Esophagus muscularis mucosa (tissue), 4 donors: ENCODE measurements at regions not wholly inside any gene's neighbourhood (a gene's known extent, or its start where the extent isn't known, plus 50 kb on each side); places are given as distances from the start of the nearest gene placed in this dataset.

Experiments used
- DNase-seq: peaks from one replicate; pipeline ENCODE4 v3.0.0-alpha.2; 2017; ENCODE audit errors: extremely low spot score
- H3K27ac ChIP-seq, 4 donors: fragments of 200-600 bp; sonication (generic); replicated peaks in 1 of 4; 1 replicate in 3 of 4; 2 replicates in 1 of 4; pipeline ENCODE4 v1.5.1; 2016 to 2019; ENCODE audit warnings: mild to moderate bottlenecking in 1 of 4
- H3K27me3 ChIP-seq, 4 donors: fragments of 200-600 bp; sonication (generic); one replicate each; pipeline versions ENCODE4 v1.5.1 to v1.6.0; 2016 to 2019
- H3K36me3 ChIP-seq, 4 donors: fragments of 200-600 bp; sonication (generic); one replicate each; pipeline ENCODE4 v1.5.1; 2016 to 2019
- H3K4me1 ChIP-seq, 4 donors: fragments of 200-600 bp; sonication (generic); one replicate each; pipeline ENCODE4 v1.5.1; 2016 to 2019
- H3K4me3 ChIP-seq, 4 donors: fragments of 200-600 bp; sonication (generic); 1 replicate in 2 of 4; 2 replicates in 2 of 4; pipeline ENCODE4 v1.5.1; 2016 to 2019; ENCODE audit warnings: mild to moderate bottlenecking in 4 of 4, moderate library complexity in 1 of 4
- H3K9me3 ChIP-seq, 4 donors: fragments of 200-600 bp; sonication (generic); 1 replicate in 3 of 4; 2 replicates in 1 of 4; pipeline ENCODE4 v1.5.1; 2016 to 2019
- EP300 ChIP-seq: sonication (generic); formaldehyde crosslinking; IDR thresholded peaks from one replicate; pipeline ENCODE4 v1.6.1; 2017; ENCODE audit warnings: antibody characterized with exemption
- POLR2A ChIP-seq: fragments of 450-650 bp; IDR thresholded peaks from one replicate; pipeline ENCODE4 v1.6.1; 2017; ENCODE audit warnings: antibody characterized with exemption, moderate library complexity, mild to moderate bottlenecking, low read depth
- POLR2AphosphoS5 ChIP-seq, 2 donors: sonication (generic); formaldehyde crosslinking; IDR thresholded peaks; one replicate each; pipeline ENCODE4 v1.6.1; 2017; ENCODE audit warnings: antibody characterized with exemption in 2 of 2
- WGBS: methylation state at CpG from one replicate; pipeline ENCODE4 v1.1.5; 2018; 5-methylcytosine and 5-hydroxymethylcytosine counted together
- intact Hi-C: fragments of 100-400 bp; cut with DNase I; formaldehyde crosslinking; loops from one replicate; pipeline ENCODE4 v1.15.1; 2023
- TF ChIP-seq, protein P1 (sequence below), 3 experiments: fragments of 200-600 bp in 2 of 3; fragments of 450-650 bp in 1 of 3; sonication (generic) in 2 of 3; IDR thresholded peaks; one replicate each; pipeline ENCODE4 v1.5.1; 2017 to 2019; ENCODE audit warnings: antibody characterized with exemption in 3 of 3, mild to moderate bottlenecking in 2 of 3, moderate library complexity in 1 of 3

- DNase-seq: no peak
- Histone ChIP-seq H3K4me3 (no peak overlapping the region), H3K36me3 (no peaks in the 10 kb centered on the region), H3K4me1 (no peaks in the 10 kb centered on the region), H3K27ac (no peak overlapping the region), H3K9me3 (no peaks in the 10 kb centered on the region), H3K27me3 (no peaks in the 10 kb centered on the region)
- intact Hi-C loops: no loop called here
- whole genome bisulfite sequencing: 86% methylated on average over 1 of the region's 1 CpG
- TF ChIP-seq POLR2AphosphoS5 (IDR thresholded peaks at IDR 0.05) (no peak), POLR2A (no peak), EP300 (no peak)
- TF ChIP-seq, protein P1, sequence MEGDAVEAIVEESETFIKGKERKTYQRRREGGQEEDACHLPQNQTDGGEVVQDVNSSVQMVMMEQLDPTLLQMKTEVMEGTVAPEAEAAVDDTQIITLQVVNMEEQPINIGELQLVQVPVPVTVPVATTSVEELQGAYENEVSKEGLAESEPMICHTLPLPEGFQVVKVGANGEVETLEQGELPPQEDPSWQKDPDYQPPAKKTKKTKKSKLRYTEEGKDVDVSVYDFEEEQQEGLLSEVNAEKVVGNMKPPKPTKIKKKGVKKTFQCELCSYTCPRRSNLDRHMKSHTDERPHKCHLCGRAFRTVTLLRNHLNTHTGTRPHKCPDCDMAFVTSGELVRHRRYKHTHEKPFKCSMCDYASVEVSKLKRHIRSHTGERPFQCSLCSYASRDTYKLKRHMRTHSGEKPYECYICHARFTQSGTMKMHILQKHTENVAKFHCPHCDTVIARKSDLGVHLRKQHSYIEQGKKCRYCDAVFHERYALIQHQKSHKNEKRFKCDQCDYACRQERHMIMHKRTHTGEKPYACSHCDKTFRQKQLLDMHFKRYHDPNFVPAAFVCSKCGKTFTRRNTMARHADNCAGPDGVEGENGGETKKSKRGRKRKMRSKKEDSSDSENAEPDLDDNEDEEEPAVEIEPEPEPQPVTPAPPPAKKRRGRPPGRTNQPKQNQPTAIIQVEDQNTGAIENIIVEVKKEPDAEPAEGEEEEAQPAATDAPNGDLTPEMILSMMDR (IDR thresholded peaks at IDR 0.05): no peak
These were observed 319.4 kb upstream of the KCNH7 start for GRCh38 chr2:163157891-163158496.

DNA sequence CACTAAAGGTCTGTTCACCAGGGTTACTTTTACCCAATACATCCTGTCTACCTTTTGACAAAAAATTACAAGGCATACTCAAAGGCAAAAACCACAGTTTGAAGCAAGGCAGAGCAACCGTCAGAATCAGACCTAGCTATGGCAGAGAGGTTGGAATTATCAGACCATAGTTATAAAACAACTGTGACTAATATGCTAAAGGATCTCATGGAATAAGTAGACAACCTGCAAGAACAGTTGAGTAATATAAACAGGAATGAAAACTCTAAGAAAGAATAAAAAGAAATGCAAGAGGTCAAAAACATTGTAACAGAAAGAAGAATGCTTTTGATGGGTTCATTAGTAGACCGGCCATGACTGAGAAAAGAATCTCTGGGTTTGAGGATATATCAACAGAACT is 318.8 kb upstream of the KCNH7 start:
- no peaks in the 10 kb centered on the region for H3K27me3 ChIP-seq
- no peak overlapping the region for H3K4me3 ChIP-seq
- H3K27ac ChIP-seq: no peak overlapping the region
- 88% methylated on average over 2 of the region's 2 CpGs for WGBS
- no peaks in the 10 kb centered on the region for H3K4me1 ChIP-seq
- no peaks in the 10 kb centered on the region for H3K9me3 ChIP-seq
- intact Hi-C loops: no loop called here
- DNase-seq: no peak
- no peaks in the 10 kb centered on the region for H3K36me3 ChIP-seq
- TF ChIP-seq, protein P1 (IDR thresholded peaks at IDR 0.05): no peak
- TF ChIP-seq EP300 (no peak), POLR2AphosphoS5 (IDR thresholded peaks at IDR 0.05) (no peak)

GRCh38 chr2:163155925-163156324 is 317.4 kb upstream of the KCNH7 start:
- WGBS: 90% methylated on average over 2 of the region's 2 CpGs
- Histone ChIP-seq H3K4me3 (no peak overlapping the region), H3K9me3 (no peaks in the 10 kb centered on the region), H3K4me1 (no peaks in the 10 kb centered on the region), H3K27ac (no peak overlapping the region), H3K27me3 (no peaks in the 10 kb centered on the region), H3K36me3 (no peaks in the 10 kb centered on the region)
- TF ChIP-seq POLR2AphosphoS5 (IDR thresholded peaks at IDR 0.05): no peak
- TF ChIP-seq, protein P1 (IDR thresholded peaks at IDR 0.05): no peak
- TF ChIP-seq POLR2A: no peak
- TF ChIP-seq EP300: no peak
- DNase-seq: no peak
- intact Hi-C loops: no loop called here

- H3K36me3 ChIP-seq: no peaks in the 10 kb centered on the region
- intact Hi-C loops: no loop called here
- H3K27ac ChIP-seq: no peak overlapping the region
- no peaks in the 10 kb centered on the region for H3K27me3 ChIP-seq
- 48% methylated on average over 3 of the region's 3 CpGs for WGBS
- H3K4me1 ChIP-seq: no peaks in the 10 kb centered on the region
- no peak for DNase-seq
- no peak for TF ChIP-seq EP300
- TF ChIP-seq, protein P1 (IDR thresholded peaks at IDR 0.05): peak; percentile 49 to 61 (median 49)
- TF ChIP-seq POLR2A: no peak
- TF ChIP-seq POLR2AphosphoS5 (IDR thresholded peaks at IDR 0.05): no peak
- H3K4me3 ChIP-seq: no peak overlapping the region
- no peaks in the 10 kb centered on the region for H3K9me3 ChIP-seq
These were observed 316.8 kb upstream of the KCNH7 start for GRCh38 chr2:163155279-163155883.

DNA sequence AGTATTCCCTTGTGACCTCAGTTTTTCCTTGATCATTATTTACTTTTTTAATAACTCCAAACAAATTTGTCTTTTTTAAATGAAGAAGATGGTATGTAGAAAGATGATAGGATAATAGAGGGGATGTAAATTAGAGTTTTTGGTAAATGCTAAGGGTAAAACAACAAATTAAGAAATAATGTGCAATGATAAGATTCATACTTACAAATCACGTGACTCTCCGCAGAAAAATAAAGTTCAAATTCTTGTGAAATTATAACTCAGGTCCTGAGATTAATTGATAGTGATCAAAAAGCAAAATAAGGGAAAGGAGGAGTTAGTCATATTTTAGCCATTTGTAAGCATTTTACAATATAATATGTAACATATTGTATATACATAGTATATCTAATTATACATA is 304.1 kb upstream of the KCNH7 start:
- Histone ChIP-seq H3K9me3 (no peaks in the 10 kb centered on the region), H3K4me1 (no peaks in the 10 kb centered on the region), H3K4me3 (no peak overlapping the region), H3K27me3 (no peaks in the 10 kb centered on the region), H3K27ac (no peak overlapping the region), H3K36me3 (no peaks in the 10 kb centered on the region)
- intact Hi-C loops: no loop called here
- TF ChIP-seq POLR2A (no peak), EP300 (no peak), POLR2AphosphoS5 (IDR thresholded peaks at IDR 0.05) (no peak)
- TF ChIP-seq, protein P1 (IDR thresholded peaks at IDR 0.05): no peak
- DNase-seq: no peak
- 98% methylated on average over 2 of the region's 2 CpGs for WGBS
